ENCODE measurements at regions not wholly inside any gene's neighbourhood (a gene's known extent, or its start where the extent isn't known, plus 50 kb on each side); places are given as distances from the start of the nearest gene placed in this dataset.

DNA sequence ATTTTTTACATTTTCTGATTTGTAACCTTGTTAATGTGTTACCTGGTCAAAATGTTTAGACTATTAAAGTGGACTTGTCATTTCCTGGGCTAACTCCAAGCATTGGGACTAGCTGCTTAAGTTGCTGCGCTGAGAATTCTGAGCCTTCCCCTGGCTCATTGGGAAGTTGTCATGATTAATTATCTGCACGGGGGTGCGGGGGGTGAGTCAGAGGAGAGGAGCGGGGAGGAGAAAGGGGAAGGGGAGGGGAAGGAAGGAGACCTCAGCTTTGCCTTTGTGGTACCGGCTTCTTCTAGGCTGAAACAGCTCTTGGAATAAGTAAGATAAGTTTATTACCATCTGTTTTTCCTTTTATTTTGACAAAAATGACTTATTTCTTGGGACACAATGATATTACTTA is 52.9 kb upstream of the APCDD1 start:
- Histone ChIP-seq H3K9ac (ENCODE audit: insufficient read length) (no peak overlapping the region), H3K27ac (no peak overlapping the region), H3K4me3 (no peak overlapping the region), H3K36me3 (ENCODE audit: insufficient read depth, low read length) (no peaks in the 10 kb centered on the region), H3K9me3 (ENCODE audit: low read depth, low read length) (no peaks in the 10 kb centered on the region)
- DNase-seq (ENCODE audit: low read depth, low spot score) = no peak
- TF ChIP-seq POLR2AphosphoS5 (IDR thresholded peaks at IDR 0.05; ENCODE audit: borderline replicate concordance, low read depth, low read length) (no peak), EZH2 (IDR thresholded peaks at IDR 0.05) (no peak), FOXP2 (optimal IDR thresholded peaks at IDR 0.05; ENCODE audit: control extremely low read depth, extremely low read length, insufficient read depth) (no peak)

DNA sequence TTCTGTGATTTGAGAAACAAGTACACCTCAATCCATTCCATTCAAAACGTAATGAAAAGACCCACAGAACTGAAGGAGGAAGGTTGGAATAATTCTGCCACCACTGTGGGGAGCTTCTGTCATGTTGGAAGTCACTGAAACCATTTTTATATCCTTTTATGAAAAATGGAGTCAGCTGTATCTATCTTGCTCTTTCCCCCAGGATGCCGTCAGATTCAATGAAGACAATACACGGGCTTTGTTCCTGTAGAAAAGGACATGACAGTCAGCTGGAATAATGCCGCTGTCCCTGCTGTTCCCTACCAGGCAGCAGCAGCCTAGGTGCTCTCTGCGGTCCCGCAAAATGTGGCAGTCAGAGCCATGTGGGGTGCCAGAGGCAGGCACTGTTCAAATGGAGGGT is 52.5 kb upstream of the APCDD1 start:
- no peak for DNase-seq (ENCODE audit: low read depth, low spot score)
- Histone ChIP-seq H3K36me3 (ENCODE audit: insufficient read depth, low read length) (no peaks in the 10 kb centered on the region), H3K9me3 (ENCODE audit: low read depth, low read length) (no peaks in the 10 kb centered on the region), H3K27ac (no peak overlapping the region), H3K9ac (ENCODE audit: insufficient read length) (no peak overlapping the region), H3K4me3 (no peak overlapping the region)
- TF ChIP-seq FOXP2 (optimal IDR thresholded peaks at IDR 0.05; ENCODE audit: control extremely low read depth, extremely low read length, insufficient read depth) = no peak
- TF ChIP-seq EZH2 (IDR thresholded peaks at IDR 0.05) = no peak
- TF ChIP-seq POLR2AphosphoS5 (IDR thresholded peaks at IDR 0.05; ENCODE audit: borderline replicate concordance, low read depth, low read length) = no peak

DNA sequence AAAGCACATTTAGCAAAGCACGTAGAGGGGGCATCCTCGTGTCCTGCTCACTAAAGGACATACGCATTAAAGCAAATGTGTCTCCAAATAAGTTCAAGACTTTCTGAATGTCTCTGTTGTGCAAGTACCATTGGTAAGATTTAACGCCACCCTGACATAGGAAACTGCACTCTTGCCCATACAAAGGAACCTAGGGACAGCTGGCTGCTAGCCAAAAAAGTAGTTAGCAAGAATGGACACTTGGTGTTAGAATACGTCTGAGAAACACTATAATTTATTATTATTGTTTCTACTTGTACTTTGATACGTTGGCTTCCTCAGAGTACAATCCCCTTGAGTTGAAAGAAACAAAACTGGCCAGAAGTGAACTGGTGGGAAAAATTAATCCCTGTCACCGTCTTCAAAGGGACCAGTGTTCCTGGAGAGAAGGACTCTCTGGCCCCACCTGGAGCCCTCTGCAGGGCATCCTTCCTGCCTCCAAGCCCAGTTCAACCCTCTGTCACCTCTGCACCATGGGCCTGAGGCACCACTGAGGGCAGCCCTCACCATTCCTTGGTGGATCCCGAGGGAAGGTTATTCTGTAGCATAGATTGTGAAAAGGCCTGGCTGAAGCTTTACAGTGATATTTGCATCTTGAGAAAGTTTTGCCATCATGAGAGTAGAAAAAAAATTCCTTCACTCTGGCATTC is 51.4 kb upstream of the APCDD1 start:
- TF ChIP-seq FOXP2 (optimal IDR thresholded peaks at IDR 0.05; ENCODE audit: control extremely low read depth, extremely low read length, insufficient read depth) (no peak), EZH2 (IDR thresholded peaks at IDR 0.05) (no peak), POLR2AphosphoS5 (IDR thresholded peaks at IDR 0.05; ENCODE audit: borderline replicate concordance, low read depth, low read length) (no peak)
- Histone ChIP-seq H3K9me3 (ENCODE audit: low read depth, low read length) (no peaks in the 10 kb centered on the region), H3K4me3 (no peak overlapping the region), H3K36me3 (ENCODE audit: insufficient read depth, low read length) (no peaks in the 10 kb centered on the region), H3K27ac (no peak overlapping the region), H3K9ac (ENCODE audit: insufficient read length) (no peak overlapping the region)
- no peak for DNase-seq (ENCODE audit: low read depth, low spot score)

DNA sequence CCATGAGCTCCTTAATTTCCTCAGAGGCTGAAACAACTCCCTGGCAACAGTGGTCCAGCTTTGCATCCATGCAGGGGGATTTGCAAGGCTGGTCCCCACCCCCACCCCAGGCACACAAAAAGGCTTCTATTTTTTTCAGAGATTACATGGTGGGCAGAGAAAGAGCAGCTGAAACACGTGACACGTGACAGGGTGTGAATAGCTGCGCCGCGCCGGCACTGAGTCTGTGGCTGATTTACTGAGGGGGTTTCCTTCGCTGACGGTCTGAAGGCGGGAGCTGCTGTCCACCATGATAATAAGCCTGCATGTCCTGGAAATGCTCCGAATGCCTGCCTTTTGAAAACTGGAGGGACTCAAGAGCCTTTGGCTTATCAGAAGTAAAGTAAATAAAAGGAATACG is 50.7 kb upstream of the APCDD1 start:
- TF ChIP-seq EZH2 (IDR thresholded peaks at IDR 0.05) = no peak
- TF ChIP-seq FOXP2 (optimal IDR thresholded peaks at IDR 0.05; ENCODE audit: control extremely low read depth, extremely low read length, insufficient read depth) = no peak
- no peak for TF ChIP-seq POLR2AphosphoS5 (IDR thresholded peaks at IDR 0.05; ENCODE audit: borderline replicate concordance, low read depth, low read length)
- H3K4me3 ChIP-seq = no peak overlapping the region
- no peak overlapping the region for H3K27ac ChIP-seq
- H3K9ac ChIP-seq (ENCODE audit: insufficient read length) = no peak overlapping the region
- no peaks in the 10 kb centered on the region for H3K9me3 ChIP-seq (ENCODE audit: low read depth, low read length)
- no peak for DNase-seq (ENCODE audit: low read depth, low spot score)
- H3K36me3 ChIP-seq (ENCODE audit: insufficient read depth, low read length) = no peaks in the 10 kb centered on the region

DNA sequence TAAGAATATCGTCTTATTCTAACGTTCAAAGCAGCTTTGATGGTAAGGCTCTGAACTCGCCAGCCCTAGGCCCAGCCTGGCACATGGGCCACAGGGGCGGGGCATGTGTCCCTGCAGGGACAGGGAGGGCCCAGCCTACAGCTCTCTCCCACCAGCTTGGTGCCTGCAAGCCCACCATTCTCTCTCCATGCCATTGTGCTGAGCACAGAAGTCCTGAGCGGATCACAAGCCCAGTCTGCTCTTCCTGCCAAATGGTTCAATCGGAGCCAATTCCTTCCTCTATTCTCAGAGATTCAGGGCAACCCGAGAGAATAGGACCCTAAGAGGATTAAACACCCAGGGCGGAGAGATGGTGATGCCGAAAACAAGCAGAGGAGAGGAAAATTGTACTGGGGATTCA is 50.3 kb upstream of the APCDD1 start:
- Histone ChIP-seq H3K9me3 (ENCODE audit: low read depth, low read length) (no peaks in the 10 kb centered on the region), H3K36me3 (ENCODE audit: insufficient read depth, low read length) (no peaks in the 10 kb centered on the region), H3K4me3 (no peak overlapping the region), H3K27ac (no peak overlapping the region), H3K9ac (ENCODE audit: insufficient read length) (no peak overlapping the region)
- DNase-seq (ENCODE audit: low read depth, low spot score) = no peak
- TF ChIP-seq FOXP2 (optimal IDR thresholded peaks at IDR 0.05; ENCODE audit: control extremely low read depth, extremely low read length, insufficient read depth) (no peak), EZH2 (IDR thresholded peaks at IDR 0.05) (no peak), POLR2AphosphoS5 (IDR thresholded peaks at IDR 0.05; ENCODE audit: borderline replicate concordance, low read depth, low read length) (no peak)
